ENCODE measurements at regions not wholly inside any gene's neighbourhood (a gene's known extent, or its start where the extent isn't known, plus 50 kb on each side); places are given as distances from the start of the nearest gene placed in this dataset.
A peak's percentile ranks its signal among the peaks of the same experiment; 100 is the strongest.

DNA sequence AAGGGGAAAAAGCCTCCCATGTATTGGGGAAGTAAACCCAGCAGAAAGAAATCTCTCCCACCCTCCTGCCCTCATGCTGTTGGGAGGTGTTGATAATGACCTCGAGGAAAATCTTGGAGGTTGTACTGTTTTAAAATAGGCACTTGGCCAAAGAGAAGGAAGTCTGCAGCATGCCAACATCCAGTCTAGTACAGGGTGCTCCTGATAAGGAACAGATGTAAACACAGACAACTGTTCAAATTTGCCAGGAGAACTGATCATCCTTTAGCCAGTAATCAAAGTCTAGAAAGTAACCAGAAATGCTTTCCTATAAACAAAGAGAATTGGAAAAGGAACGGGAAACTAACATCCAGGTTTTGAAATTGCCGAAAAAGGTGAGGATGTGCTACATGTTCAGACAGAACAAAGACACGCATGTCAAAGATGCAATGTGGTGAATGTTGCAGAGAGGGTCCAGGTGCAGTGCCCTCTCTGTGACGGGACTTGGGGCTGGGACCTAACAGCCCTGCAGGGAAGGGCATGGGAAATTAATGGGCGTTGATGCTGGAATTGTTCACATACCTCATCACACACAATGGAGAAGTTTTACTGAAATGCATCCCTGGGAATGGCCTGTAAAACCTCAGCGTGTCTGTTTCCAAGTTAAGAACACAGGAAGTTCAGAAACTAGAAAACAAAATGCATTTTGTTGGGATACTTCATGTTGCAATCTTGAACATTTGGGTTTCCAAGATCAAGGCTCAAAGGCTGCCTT, 125.7 kb upstream of the RND3 start:
- DNase-seq (ENCODE audit: low read depth): no peak

DNA sequence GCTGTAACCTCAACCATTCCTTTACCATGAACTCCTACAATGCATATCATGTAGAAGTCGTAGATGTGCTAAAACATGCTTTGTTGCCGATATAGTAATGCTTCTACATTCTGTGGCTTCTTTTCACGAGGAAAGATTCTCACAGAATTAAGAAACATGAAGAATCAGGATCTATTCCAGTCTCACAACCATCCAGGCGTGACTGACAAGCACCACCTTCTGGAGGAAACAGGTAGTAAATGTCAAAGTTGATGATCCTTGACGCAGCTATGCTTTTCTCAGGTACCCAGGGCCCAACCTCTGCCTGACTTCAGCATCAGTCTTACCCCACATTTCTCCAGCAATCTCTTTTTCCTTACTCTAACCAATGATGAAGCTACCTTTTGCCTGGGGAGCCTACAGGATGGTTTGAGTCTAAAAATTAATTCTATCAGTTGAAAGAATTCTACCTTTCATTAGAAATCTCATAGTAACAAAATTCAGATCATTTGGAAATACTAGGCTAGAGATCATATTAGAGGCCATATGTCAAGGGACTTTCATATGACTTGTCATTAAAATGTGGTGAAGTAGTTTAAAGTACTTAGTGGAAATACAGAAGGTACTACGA, 123.3 kb upstream of the RND3 start:
- DNase-seq (ENCODE audit: low read depth): no peak

DNA sequence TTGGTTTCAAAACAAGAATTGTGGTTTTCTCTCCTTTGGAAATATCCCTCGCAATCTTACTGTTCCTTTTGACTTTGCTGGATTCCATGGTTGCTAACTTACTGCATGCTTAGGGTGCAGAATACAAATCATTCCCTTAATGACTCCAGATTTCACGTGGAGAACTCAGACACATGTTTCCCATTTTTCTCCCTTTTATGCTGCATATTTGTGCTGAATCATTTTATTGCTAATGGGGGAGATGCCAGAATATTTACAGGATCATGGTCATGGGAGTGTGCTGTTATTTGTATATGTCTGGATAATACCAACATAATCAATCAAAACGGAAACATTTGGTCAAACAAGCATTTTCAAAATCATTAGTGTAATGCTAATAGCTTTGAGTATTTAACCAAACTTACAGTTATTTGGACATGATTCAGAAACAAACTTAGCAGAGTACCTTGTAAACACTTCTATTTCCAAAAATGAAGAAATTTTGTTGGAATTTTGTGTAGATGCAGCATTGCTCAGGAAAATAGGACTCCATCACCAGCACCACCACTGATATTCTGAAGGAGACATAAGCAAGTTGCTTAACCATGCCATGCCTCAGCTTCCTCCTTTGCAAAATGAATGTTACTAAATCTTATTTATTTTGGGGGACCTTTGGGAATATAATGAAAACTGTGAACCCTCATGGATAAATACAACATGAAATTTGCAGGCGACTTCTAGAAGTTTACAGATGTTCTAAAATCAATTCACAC, 122.5 kb upstream of the RND3 start:
- DNase-seq (ENCODE audit: low read depth): peak; percentile 77

DNA sequence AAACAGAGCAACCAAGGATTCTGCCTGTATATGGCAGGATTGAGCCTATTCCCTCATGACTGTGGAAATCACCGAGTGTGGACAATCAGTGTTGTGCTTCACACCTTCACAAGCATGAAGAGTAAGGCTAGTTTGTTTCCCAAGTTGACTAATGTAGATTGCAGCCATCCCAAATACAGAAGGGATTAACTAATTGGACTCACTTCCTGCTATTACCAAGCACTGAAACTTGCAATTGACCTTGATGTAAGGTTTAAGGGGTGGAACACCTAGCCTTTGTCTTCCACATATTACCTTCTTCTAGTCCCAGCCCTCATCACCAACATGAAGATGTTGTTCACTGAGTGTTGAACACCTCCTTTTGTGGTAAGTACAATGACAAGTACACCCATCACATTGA, 120.9 kb upstream of the RND3 start:
- DNase-seq (ENCODE audit: low read depth): no peak

DNA sequence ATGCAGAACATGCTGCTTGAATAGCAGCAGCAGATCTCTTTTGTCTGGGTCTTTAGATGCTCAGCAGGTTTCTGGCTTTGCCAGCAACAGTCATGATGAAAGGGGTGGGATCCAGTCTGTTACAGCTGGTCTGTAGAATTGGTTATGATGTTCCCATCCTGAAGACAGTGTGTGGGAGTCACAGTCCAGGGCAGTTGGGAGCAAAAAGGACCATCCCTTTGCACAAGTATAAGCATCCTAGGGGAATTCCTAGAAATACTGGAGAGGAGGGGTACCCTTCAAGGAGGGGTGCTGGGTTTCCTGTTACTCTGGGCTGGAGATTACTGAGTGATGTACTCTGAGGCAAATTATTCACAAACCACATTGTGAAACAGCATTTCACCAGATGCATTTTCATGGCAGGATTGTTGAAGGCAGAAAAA, 119.9 kb upstream of the RND3 start:
- DNase-seq (ENCODE audit: low read depth): no peak

DNA sequence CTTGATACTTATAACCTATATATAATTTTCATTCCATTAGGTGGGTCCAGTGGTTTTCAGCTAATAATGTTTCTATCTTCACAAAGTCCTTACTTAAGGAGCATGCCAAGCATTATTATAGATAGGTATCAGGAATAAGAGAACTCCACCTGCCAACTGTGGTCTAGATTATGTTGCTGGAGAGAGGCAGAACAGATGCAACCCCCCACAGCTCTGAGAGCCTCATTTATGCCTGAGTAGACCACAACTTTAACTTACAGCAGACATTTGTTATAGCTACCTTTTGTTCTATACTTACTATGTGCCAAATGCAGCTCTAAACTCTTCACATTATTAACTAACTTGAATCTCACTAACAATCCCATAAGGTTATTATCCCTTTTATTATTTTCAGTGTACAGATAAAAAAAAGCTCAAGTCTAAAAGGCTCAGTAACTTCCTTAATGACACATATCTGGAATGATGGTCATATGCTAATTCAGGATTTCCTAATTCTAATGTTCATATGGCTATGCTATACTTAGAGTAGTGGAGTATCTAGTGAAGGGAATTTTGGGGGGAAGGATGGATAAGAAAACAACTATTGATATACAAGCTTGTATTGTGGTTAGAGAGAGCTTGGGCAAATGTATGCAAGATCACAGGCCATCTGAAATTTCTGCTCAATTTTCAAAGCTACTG, 119.1 kb upstream of the RND3 start:
- DNase-seq (ENCODE audit: low read depth): no peak

DNA sequence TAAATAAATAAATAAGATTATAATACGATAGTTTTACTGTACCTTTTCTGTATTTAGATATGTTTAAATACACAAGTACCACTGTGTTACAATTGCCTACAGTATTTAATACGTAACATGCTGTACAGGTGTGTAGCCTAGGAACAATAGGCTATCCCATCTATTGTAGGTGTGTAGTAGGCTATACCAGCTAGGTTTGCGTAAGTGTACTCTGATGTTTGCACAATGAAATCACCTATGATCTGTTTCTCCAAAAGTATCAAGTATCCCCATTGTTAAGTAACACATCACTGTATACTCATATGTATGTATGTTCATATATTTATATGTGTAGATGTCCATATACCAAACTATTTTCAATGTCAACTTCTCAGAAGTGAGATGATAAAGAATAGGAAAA, 118.2 kb upstream of the RND3 start:
- DNase-seq (ENCODE audit: low read depth): no peak

DNA sequence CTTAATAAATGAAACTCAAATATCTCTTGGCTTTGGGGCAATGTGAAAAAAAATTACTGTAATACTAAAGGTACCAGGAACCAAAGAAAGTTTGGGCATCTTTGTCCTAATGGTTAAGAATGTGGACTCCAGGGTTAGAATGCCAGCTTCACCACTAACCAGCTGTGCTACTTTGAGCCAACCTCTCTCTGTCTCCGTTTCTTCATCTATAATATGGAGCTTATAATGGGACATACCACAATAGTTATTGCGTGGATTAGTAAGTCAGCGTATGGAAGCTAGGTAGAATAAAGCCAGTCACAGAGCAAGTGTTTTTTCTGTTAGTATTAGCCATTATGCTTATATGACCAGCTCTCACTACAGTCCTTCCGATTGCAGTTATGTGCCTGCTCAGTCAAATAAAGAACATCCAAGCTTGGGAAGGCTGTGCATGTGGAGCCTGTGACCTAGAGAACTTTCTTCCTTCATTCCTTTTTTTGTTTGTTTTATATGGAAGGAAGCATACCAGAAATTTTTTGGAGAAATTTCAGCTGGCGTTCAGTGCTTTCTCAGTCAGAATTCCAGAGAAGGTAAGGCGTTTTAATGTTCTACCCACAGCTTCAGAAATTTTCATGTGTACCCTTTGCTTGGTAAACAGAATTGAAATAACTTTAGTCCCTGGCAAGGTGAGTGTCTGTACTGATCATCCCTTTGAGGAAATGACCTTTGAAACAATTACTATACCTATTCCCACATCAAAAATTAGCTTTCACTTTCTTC, 114.0 kb upstream of the RND3 start:
- no peak for DNase-seq (ENCODE audit: low read depth)

DNA sequence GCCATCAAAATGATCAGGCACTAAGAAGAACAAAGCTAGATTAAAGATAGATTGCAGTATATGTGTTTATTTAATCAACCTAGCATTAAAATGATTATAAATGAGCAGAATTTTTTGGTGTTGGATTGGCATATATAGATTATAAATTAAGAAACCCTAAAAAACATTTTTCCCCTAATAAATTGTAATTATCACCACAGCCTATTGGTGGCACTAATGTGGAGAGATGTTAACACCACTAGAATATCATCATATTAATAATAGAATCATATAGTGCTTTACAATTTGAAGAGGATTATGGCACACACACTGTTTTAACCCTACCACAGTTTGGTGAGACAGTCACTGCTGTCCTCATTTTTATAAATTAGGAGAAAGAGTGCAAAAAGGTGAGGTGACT, 112.4 kb upstream of the RND3 start:
- no peak for DNase-seq (ENCODE audit: low read depth)

DNA sequence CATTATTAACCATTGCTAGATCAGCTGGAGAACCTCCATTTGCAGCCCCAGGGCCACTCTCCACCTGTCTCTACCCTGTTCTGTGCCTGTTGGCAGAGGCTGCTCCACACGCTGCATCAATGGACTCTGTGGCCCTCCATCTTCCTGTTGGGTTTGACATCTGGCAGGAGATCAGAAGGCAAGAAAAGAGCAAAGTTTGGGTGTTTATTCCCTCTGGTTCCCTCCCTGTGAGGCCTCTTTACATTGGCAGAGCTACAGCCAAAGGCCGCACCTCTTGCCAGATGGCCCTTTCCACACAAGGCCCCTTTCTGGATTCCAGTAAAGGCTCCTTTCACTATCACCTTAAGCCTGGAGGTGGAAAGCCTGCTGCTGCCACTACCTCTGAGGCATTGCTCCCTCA, 110.9 kb upstream of the RND3 start:
- DNase-seq (ENCODE audit: low read depth): no peak

DNA sequence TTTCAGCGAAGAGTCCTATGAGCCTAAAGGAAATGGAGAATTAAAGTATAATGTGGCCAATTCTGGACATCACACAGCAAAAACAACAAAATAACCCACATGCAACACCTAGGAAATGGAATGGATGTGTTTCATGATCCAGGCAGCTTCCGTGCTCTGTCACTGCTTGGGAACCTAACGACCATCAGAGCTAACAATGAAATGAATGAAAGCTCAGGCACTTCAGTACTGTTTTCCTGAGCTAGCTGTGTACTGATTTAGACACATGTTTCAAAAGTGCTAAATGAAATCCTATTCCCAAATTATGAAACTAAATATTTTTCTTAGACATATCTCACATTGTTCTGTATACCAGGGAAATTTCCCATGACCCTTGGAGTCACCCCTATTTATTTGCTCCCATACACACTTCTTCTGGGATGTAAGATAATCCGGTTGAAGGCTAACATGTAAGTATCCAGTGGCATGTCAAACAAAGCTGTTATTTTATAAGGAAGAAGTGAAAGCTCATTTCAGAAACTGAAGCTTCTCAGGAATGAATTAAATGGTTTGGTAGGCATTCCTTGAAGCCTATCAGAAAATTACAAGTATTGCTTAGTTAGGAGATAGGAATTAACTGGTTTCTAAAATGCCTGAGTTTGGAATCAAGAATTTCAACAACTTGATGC, 108.5 kb upstream of the RND3 start:
- DNase-seq (ENCODE audit: low read depth): no peak

DNA sequence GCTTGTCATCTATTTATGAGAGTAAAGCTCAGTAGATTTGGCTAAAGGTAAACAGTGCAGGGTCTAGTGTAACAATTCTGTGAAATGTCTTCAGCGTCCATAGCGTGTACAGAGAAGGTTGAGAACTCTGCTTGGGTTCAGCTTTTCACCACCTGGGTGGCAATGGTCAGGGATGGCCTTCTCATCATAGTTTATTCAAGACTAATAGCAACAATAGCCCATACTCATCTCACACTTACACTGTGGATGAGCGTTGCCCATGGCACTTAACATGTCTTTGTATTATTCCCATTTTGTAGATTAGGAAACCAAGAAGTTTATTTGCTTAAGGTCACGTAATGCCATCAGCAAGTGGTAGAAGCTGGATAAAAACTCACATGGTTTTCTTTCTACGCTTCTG, 106.8 kb upstream of the RND3 start:
- DNase-seq (ENCODE audit: low read depth): no peak

DNA sequence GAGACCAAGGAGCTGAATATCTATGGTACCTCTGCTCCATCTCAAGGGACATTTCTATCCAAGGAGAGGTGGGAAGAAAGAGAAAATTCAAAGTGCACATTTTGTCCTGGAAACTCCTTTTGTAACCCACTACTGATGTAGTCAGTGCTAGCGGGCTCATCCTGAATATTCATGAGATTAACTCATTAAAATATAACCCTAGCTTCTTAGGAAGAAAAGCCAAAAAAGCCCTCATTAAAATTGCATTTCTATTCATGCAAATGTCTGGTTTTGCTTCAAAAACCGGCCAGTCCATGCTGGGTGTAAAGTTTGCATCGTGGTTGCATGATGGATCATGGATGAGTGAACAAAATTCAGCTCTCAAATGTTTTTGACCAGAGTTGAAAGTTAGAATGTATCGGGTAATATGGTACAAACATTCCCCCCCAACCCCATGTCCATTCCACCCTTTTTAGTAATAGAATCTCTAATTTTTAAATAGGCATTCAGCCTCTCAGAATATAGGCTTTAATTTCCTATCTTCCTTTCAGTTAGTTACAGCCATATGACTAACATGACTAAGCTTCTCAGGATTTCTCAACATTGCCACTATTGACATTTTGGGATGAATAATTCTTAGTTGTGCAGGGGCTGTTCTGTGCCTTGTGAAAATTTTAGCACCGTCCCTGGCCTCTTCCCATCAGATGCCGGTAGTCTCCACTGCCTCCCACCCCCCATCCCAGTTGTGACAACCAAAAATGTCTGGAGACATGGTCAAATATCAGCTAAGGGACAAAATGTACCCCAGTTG, 104.2 kb upstream of the RND3 start:
- no peak for DNase-seq (ENCODE audit: low read depth)

DNA sequence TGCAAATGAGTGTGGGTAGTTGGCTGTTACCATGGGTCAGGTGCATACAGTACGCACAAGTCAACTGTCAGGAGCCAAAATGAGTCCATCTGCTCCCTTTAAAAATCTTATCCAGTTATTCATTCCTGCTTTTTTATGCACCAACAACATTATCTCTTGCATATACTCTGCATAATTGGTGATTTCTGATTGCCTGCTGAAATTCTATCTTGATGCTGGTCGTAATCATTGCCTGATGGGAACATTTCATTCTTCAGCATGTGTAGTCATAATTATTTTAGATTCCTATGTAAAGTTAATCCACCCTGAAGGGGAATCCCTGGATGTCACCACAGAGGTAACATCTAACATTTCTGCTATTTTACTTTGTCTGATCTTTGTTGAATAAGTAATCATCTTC, 102.2 kb upstream of the RND3 start:
- no peak for DNase-seq (ENCODE audit: low read depth)

DNA sequence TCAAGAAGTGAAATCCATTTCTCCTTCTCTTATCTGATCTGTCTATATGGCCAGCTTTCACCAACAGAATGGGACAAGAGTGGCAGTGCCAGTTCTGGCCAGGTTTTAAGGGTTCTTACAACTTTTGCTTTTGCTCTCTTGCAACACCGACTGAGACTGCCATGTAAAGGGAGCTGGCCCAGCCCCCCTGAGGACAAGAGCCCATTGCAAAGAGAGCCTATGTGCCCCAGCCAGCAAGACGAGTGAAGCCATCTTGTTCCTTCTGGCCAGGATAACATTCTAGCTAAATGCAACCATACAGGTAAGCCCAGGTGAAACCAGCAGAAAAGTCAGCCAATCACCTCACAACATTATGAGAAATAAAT, 101.0 kb upstream of the RND3 start:
- DNase-seq (ENCODE audit: low read depth): no peak

DNA sequence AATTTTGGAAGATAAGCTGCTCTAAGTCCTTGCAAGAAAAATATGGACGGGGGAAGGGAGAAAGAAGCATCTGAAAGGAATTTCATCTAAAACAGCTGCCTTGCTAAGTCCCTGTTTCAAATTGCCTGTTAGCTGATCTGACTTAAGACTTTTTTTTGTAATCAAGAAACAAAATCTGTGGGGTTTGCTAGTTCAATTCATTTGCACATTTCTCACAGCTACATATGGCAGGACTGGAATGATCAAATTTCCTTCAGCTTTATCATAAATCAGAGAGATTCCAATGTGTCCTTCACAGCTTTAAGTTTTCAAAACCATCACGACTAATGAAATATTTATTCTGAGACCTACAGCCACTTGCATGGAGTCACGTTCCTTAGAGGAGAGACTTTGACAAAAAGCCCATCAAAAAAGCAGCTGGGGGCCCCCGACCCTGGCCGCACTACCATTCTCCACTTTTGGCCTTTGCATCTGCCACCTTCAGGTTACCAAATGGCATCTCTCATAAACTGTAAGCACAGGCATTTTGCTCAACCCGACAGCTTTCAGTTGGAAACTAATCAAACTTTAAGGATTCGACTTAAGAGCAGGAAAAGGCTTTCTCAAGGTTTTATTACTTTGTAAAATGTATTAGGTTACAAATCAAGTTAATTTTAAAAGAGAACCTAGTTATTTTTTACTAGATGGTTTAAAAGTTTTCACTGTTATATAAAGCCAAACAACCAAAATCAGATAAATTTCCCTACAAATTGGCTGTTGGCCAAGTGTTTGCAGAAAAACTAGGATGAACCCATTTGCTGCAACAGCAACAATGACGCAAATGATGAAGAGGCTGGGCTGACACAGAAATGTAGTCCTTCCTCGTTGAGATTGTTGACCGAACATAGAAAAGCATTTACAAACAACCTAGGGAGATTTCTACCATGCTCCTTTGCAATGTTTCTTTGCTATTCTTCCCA, 100.4 kb upstream of the RND3 start:
- no peak for DNase-seq (ENCODE audit: low read depth)

DNA sequence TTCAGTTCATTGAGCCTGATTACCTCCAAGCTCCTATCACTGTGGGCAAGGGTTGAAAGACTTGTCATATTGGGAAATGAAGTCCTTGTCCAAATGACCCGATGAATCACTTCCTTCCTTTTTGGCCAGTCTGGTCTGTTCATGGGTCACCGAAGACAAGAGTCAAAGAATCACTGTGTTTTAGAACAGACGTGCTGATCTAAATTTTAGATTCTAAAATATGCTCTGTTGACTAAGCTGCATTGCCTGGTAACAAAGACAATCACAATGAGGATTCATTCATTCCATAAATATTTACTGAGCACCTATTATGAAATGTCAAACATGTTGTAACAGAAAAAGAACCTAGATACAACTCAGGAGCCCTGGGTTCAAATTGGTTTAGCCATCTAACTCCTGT, 99.4 kb upstream of the RND3 start:
- no peak for DNase-seq (ENCODE audit: low read depth)

DNA sequence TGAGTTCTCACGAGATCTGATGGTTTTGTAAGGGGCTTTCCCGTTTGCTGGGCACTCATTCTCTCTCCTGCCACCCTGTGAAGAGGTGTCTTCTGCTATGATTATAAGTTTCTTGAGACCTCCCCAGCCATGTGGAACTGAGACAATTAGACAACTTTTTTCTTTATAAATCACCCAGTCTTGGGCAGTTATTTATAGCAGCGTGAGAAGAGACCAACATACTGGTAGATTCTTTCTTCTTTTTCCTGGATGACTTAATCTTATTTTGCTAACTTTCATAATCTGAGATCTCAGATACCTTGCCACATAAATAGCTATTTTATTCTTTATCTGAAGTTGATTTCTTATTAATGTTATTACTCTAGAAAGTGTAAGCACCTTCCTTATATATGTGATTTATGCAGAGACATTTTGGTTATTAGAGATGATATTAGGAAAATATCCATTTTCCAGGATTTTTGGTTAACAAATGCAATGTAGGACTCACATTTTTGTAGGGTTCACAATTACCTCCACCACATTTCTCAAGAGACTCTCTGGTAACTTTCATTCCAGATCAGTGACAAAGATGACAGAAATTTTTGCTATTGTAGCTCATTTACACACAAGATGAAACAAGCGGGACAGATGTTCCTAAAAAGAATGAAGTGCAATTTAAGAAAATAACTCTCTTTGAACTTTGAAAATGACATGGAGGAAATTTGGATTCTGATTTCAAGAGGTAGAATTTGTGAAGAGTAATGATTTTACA, 97.9 kb upstream of the RND3 start:
- no peak for DNase-seq (ENCODE audit: low read depth)

DNA sequence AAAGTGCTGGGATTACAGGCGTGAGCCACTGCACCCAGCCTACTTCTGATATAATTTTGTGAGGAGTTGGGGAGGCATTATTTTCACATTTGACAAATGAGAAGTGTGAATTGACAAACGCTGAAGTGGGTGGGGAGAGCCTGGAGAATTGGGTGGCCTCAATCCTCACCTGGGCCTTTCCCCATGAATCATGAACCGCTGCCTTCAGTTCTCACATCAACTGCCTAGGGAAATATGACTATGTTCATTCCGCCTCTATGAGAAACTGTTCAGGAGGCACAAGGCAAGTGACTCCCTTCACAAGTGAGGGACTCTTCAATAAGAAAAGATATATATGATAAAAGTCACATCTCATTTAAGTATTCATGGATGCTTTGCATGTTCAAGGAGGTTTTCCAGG, 96.6 kb upstream of the RND3 start:
- DNase-seq (ENCODE audit: low read depth): no peak

Measured in stromal cell of bone marrow (primary cell).